Activated effector memory CD4-positive, alpha-beta T cell treated with Interleukin-2 at 50 U/mL for 16 hours (primary cell): ENCODE measurements at regions not wholly inside any gene's neighbourhood (a gene's known extent, or its start where the extent isn't known, plus 50 kb on each side); places are given as distances from the start of the nearest gene placed in this dataset.

Experiments used
- DNase-seq: peaks from one replicate; pipeline ENCODE4 v3.0.0-alpha.2; 2020

- no peak for DNase-seq
Measured at GRCh38 chr2:217573571-217573970, 429.2 kb downstream of the TNS1 start.

- no peak for DNase-seq
Measured at GRCh38 chr2:217570394-217570793, 432.4 kb downstream of the TNS1 start.

GRCh38 chr2:217568289-217568971 is 434.4 kb downstream of the TNS1 start:
- DNase-seq = no peak

- no peak for DNase-seq
Measured at GRCh38 chr2:217563565-217563964, 439.2 kb downstream of the TNS1 start.

GRCh38 chr2:217562871-217563480 is 439.8 kb downstream of the TNS1 start:
- no peak for DNase-seq

GRCh38 chr2:217559084-217559483 is 443.7 kb downstream of the TNS1 start:
- no peak for DNase-seq

GRCh38 chr2:217555081-217555876 is 447.5 kb downstream of the TNS1 start:
- no peak for DNase-seq

- DNase-seq = no peak
Measured at GRCh38 chr2:217553679-217554078, 449.1 kb downstream of the TNS1 start.

GRCh38 chr2:217553202-217553601 is 449.6 kb downstream of the TNS1 start:
- DNase-seq = no peak

GRCh38 chr2:217552081-217552480 is 450.7 kb downstream of the TNS1 start:
- no peak for DNase-seq

GRCh38 chr2:217551252-217551899 is 451.4 kb downstream of the TNS1 start:
- DNase-seq = no peak

- DNase-seq = no peak
Measured at GRCh38 chr2:217539126-217539525, 463.7 kb downstream of the TNS1 start.

- DNase-seq = no peak
Measured at GRCh38 chr2:217538719-217539118, 464.1 kb downstream of the TNS1 start.

GRCh38 chr2:217535957-217536708 is 466.7 kb downstream of the TNS1 start:
- no peak for DNase-seq

- DNase-seq = no peak
Measured at GRCh38 chr2:217530392-217531090, 472.3 kb downstream of the TNS1 start.

GRCh38 chr2:217529271-217529670 is 473.5 kb downstream of the TNS1 start:
- DNase-seq = no peak

- DNase-seq = no peak
Measured at GRCh38 chr2:217527590-217528202, 475.1 kb downstream of the TNS1 start.

GRCh38 chr2:217525076-217525475 is 477.7 kb downstream of the TNS1 start:
- DNase-seq = no peak

GRCh38 chr2:217523286-217523685 is 479.5 kb downstream of the TNS1 start:
- DNase-seq = no peak

GRCh38 chr2:217521820-217522219 is 481.0 kb downstream of the TNS1 start:
- DNase-seq = no peak

- no peak for DNase-seq
Measured at GRCh38 chr2:217520356-217521010, 482.3 kb downstream of the TNS1 start.
